ENCODE measurements at regions not wholly inside any gene's neighbourhood (a gene's known extent, or its start where the extent isn't known, plus 50 kb on each side); places are given as distances from the start of the nearest gene placed in this dataset.

DNA sequence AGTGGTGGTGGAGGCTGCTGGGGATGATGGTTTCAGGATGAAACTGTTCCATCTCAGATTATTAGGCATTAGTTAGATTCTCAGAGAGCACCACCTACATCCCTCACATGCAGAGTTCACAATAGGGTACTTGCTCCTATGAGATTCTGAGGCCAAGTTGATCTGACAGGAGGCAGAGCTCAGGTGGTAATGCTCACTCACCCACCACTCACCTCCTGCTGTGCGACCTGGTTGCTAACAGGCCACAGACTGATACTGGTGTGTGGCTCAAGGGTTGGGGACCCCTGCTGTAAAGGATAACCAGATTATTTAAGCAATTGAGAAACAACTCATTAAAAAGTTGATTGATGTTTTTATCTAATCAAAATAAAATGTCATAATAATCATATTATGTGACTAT lies 248.5 kb downstream of the RERGL start:
- CTCF ChIA-PET: no interaction called here
- TF ChIP-seq, protein P1, sequence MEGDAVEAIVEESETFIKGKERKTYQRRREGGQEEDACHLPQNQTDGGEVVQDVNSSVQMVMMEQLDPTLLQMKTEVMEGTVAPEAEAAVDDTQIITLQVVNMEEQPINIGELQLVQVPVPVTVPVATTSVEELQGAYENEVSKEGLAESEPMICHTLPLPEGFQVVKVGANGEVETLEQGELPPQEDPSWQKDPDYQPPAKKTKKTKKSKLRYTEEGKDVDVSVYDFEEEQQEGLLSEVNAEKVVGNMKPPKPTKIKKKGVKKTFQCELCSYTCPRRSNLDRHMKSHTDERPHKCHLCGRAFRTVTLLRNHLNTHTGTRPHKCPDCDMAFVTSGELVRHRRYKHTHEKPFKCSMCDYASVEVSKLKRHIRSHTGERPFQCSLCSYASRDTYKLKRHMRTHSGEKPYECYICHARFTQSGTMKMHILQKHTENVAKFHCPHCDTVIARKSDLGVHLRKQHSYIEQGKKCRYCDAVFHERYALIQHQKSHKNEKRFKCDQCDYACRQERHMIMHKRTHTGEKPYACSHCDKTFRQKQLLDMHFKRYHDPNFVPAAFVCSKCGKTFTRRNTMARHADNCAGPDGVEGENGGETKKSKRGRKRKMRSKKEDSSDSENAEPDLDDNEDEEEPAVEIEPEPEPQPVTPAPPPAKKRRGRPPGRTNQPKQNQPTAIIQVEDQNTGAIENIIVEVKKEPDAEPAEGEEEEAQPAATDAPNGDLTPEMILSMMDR (IDR thresholded peaks at IDR 0.05; ENCODE audit: control extremely low read depth, extremely low read depth, low read depth, missing control alignments): no peak
- POLR2A ChIA-PET: no interaction called here
- no peak for DNase-seq (ENCODE audit: extremely low spot score)

DNA sequence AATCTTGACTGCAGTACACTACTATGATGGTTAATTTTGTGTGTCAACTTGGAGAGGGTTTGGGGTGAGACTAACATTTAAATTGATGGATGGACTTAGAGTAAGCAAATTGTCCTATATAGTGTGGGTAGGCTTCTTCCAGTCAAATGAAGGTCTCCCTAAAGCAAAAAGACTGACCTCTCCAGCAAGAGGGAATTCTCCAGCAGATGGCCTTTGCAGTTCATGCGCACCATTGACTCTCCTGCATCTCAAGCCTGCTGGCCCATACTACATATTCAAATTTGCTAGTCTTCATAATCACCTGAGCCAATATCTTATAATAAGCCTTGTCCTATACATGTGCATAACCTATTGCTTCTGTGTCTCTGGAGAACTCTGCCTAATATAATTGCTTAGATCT lies 260.2 kb downstream of the RERGL start:
- TF ChIP-seq, protein P1 (IDR thresholded peaks at IDR 0.05; ENCODE audit: control extremely low read depth, extremely low read depth, low read depth, missing control alignments): no peak
- POLR2A ChIA-PET: no interaction called here
- DNase-seq (ENCODE audit: extremely low spot score): no peak
- CTCF ChIA-PET: no interaction called here

DNA sequence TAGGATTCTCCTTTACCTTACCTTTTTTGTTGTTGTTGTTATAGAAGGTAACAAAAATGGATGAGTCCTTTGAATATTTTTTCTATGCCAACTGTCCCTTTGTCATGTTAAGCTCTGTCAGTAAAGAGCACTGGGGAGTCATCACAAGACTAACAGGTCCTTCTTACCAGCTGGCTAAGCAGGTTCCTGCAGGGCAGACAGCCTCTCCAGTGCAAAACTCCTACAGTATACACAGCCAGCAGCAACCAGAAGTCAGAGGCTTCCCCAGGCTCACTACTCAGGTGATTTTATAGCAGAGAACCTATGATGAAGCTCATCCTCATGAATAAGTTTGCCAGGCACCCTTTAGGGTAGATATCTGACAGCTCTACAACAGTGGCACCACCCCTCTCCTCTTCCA lies 271.1 kb downstream of the RERGL start:
- TF ChIP-seq, protein P1 (IDR thresholded peaks at IDR 0.05; ENCODE audit: control extremely low read depth, extremely low read depth, low read depth, missing control alignments): no peak

DNA sequence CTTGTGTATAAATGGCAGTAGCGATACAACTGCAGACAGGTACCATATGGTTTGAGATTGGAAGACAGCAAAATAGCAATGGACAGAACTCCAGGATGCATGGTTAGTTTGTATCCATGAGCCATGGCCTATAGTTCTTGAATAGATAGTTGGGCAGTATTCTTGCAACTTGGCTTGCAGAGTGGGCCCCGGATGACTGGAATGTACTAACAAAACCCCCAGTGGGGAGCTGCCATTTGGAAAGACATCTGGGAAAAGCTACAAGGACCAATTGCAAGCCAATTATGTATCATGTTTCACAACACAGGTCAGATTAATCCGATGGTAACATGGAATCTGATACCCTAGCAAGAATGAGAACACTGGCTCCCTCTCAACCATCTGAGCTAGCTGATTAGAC lies 279.6 kb downstream of the RERGL start:
- ChIA-PET CTCF (no interaction called here), POLR2A (no interaction called here)
- TF ChIP-seq, protein P1 (IDR thresholded peaks at IDR 0.05; ENCODE audit: control extremely low read depth, extremely low read depth, low read depth, missing control alignments): no peak
- no peak for DNase-seq (ENCODE audit: extremely low spot score)

More for the DNA sequence above, 271.1 kb downstream of the RERGL start:
- CTCF ChIA-PET: no interaction called here
- no peak for DNase-seq (ENCODE audit: extremely low spot score)
- POLR2A ChIA-PET: no interaction called here

DNA sequence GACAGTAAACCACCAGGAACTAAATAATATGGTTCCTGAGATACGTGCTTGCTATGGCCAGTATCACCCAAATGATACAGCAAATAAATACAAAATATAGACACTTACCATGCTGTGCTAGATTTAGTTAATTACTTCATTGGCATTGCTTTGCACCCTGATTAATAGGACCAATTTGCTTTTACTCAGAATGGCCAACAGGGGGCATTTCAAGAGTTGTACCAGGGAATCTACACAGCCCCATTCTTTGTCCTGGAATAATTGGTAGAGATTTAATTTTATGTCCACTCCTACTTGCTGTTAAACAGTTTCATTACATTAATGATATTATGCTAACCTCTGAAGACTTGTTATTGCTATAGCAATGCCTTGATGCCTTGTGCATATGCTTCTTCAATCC lies 280.8 kb downstream of the RERGL start:
- DNase-seq (ENCODE audit: extremely low spot score): no peak
- CTCF ChIA-PET: no interaction called here
- TF ChIP-seq, protein P1 (IDR thresholded peaks at IDR 0.05; ENCODE audit: control extremely low read depth, extremely low read depth, low read depth, missing control alignments): no peak
- POLR2A ChIA-PET: no interaction called here

DNA sequence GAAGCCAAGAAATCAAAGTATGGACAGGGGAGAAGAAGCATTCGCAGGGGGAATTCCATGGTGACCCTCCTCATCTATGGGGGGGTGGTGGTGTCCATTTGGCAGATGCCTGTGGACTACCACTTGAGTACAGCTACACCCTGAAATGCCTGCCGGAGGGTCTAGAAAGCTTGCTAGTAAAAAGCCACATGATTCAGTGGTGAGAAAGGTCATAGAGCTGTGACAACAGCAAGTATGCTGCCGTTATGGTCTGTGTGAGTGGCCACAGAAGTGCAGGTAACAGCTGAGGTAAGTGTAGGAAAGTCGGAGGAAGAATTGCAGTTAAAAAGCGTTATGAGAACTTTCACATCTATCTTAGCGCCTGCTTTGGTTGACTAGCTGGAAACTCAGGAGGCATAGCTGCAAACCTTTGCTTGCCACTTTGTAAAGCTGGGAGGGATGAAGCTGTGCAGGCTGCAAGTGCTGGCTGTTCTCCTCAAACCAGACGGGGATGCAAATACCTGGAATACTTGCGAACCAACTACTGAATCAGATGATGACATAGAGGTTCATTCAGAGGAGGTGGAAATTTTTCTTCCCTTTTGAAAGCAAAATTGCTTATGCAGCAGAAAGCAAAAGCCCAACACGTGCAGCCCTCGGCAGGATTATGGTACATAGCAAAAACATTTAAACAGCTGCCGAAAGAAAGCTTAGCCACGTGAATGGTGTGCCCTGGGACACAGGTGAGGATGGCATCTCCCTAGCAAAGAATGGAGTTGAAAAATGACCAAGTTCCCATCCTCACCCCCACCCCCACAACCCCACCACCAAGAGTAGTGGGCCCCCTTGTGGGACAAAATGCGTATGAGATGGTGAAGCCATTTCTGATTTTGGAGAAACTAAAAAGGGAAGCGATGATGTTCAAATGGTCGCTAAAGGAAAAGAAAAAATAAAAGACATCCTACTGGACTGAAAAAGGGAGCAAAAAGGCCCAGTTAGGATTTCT lies 287.0 kb downstream of the RERGL start:
- ChIA-PET CTCF (no interaction called here), POLR2A (no interaction called here)
- no peak for DNase-seq (ENCODE audit: extremely low spot score)
- TF ChIP-seq, protein P1 (IDR thresholded peaks at IDR 0.05; ENCODE audit: control extremely low read depth, extremely low read depth, low read depth, missing control alignments): no peak

All from GM10248 (cell line).